Fibroblast of lung (primary cell): ENCODE measurements at regions not wholly inside any gene's neighbourhood (a gene's known extent, or its start where the extent isn't known, plus 50 kb on each side); places are given as distances from the start of the nearest gene placed in this dataset.

Experiments
- DNase-seq, 2 donors: peaks; one replicate each; pipeline versions ENCODE4 v3.0.0 to v3.0.0-alpha.2; 2010; ENCODE audit warnings: low read depth in 2 of 2
- H2AFZ ChIP-seq: 2 replicates; pipeline ENCODE4 v1.5.1; 2012; ENCODE audit warnings: low read length, control low read depth, inconsistent platforms
- H3K27ac ChIP-seq: 2 replicates; pipeline ENCODE4 v1.5.1; 2011; ENCODE audit warnings: low read length, control low read depth; ENCODE audit not compliant: insufficient read depth
- H3K27me3 ChIP-seq: 2 replicates; pipeline ENCODE4 v1.5.1; 2011; ENCODE audit warnings: mild to moderate bottlenecking, low read length; ENCODE audit not compliant: control insufficient read depth, insufficient read depth
- H3K36me3 ChIP-seq: 2 replicates; pipeline ENCODE4 v1.5.1; 2011; ENCODE audit warnings: low read length; ENCODE audit not compliant: control insufficient read depth, insufficient read depth
- H3K4me1 ChIP-seq: 2 replicates; pipeline ENCODE4 v1.5.1; 2011; ENCODE audit warnings: low read length; ENCODE audit not compliant: control insufficient read depth, insufficient read depth; ENCODE audit errors: extremely low read depth
- H3K4me2 ChIP-seq: 2 replicates; pipeline ENCODE4 v1.5.1; 2011; ENCODE audit warnings: low read length, control low read depth; ENCODE audit not compliant: insufficient read depth; ENCODE audit errors: extremely low read depth
- H3K4me3 ChIP-seq, 4 experiments: fragments of 200-600 bp in 1 of 4; sonication (generic) in 1 of 4; replicated peaks in 1 of 4; 2 replicates each; pipeline ENCODE4 v1.5.1; 2011 to 2016; ENCODE audit warnings: low read length in 4 of 4, low read depth in 3 of 4, mild to moderate bottlenecking in 3 of 4, control low read depth in 2 of 4, inconsistent platforms in 1 of 4, mixed read lengths in 1 of 4; ENCODE audit not compliant: insufficient read depth in 1 of 4; ENCODE audit errors: control extremely low read depth in 1 of 4
- H3K79me2 ChIP-seq: 2 replicates; pipeline ENCODE4 v1.5.1; 2012; ENCODE audit warnings: mild to moderate bottlenecking, low read length, inconsistent platforms; ENCODE audit not compliant: control insufficient read depth, insufficient read depth
- H3K9ac ChIP-seq: 2 replicates; pipeline ENCODE4 v1.5.1; 2011; ENCODE audit warnings: mild to moderate bottlenecking, low read length, control low read depth; ENCODE audit not compliant: insufficient read depth
- H3K9me3 ChIP-seq: 2 replicates; pipeline ENCODE4 v1.5.1; 2012; ENCODE audit warnings: low read depth, low read length; ENCODE audit not compliant: control insufficient read depth, insufficient read depth
- H4K20me1 ChIP-seq: 2 replicates; pipeline ENCODE4 v1.5.1; 2011; ENCODE audit warnings: low read length; ENCODE audit not compliant: control insufficient read depth, insufficient read depth; ENCODE audit errors: extremely low read depth
- CTCF ChIP-seq, 2 donors: IDR thresholded peaks in 1 of 2; conservative IDR thresholded peaks in 1 of 2; 1 replicate in 1 of 2; 2 replicates in 1 of 2; pipeline ENCODE4 v1.5.1; 2011 to 2012; ENCODE audit warnings: low read length in 2 of 2, control low read depth in 1 of 2, inconsistent platforms in 1 of 2, low read depth in 1 of 2, mild to moderate bottlenecking in 1 of 2
- EZH2 ChIP-seq: IDR thresholded peaks from 2 replicates; pipeline ENCODE4 v1.5.1; 2012; ENCODE audit warnings: low read length, control low read depth, mild to moderate bottlenecking; ENCODE audit errors: missing control alignments

- Histone ChIP-seq H3K27ac (no peak overlapping the region), H3K27me3 (no peaks in the 10 kb centered on the region), H4K20me1 (no peaks in the 10 kb centered on the region), H3K4me1 (no peaks in the 10 kb centered on the region), H2AFZ (no peak overlapping the region), H3K9me3 (no peaks in the 10 kb centered on the region), H3K36me3 (no peaks in the 10 kb centered on the region), H3K79me2 (no peaks in the 10 kb centered on the region), H3K4me2 (no peak overlapping the region), H3K9ac (no peak overlapping the region), H3K4me3 (no peak overlapping the region)
- no peak for DNase-seq
- TF ChIP-seq CTCF (conservative IDR thresholded peaks at IDR 0.05 in 1 of 2, IDR thresholded peaks at IDR 0.05 in 1 of 2; ENCODE audit: low read depth in 1 of 2, low read length in 2 of 2): no peak
- no peak for TF ChIP-seq EZH2
Observed at GRCh38 chr1:95671098-95671497, 437.1 kb downstream of the RWDD3 start.

GRCh38 chr1:95679262-95679661 lies 445.3 kb downstream of the RWDD3 start:
- TF ChIP-seq EZH2 (no peak), CTCF (conservative IDR thresholded peaks at IDR 0.05 in 1 of 2, IDR thresholded peaks at IDR 0.05 in 1 of 2; ENCODE audit: low read depth in 1 of 2, low read length in 2 of 2) (no peak)
- Histone ChIP-seq H3K4me3 (no peak overlapping the region), H3K27ac (no peak overlapping the region), H3K4me1 (no peaks in the 10 kb centered on the region), H4K20me1 (no peaks in the 10 kb centered on the region), H3K9me3 (no peaks in the 10 kb centered on the region), H3K27me3 (no peaks in the 10 kb centered on the region), H3K9ac (no peak overlapping the region), H3K36me3 (no peaks in the 10 kb centered on the region), H3K4me2 (no peak overlapping the region), H2AFZ (no peak overlapping the region), H3K79me2 (no peaks in the 10 kb centered on the region)
- DNase-seq: no peak

GRCh38 chr1:95685081-95685480 lies 451.1 kb downstream of the RWDD3 start:
- Histone ChIP-seq H4K20me1 (no peaks in the 10 kb centered on the region), H3K79me2 (no peaks in the 10 kb centered on the region), H3K9me3 (no peaks in the 10 kb centered on the region), H3K9ac (no peak overlapping the region), H3K27me3 (no peaks in the 10 kb centered on the region), H3K4me1 (no peaks in the 10 kb centered on the region), H3K27ac (no peak overlapping the region), H3K4me2 (no peak overlapping the region), H3K36me3 (no peaks in the 10 kb centered on the region), H3K4me3 (no peak overlapping the region), H2AFZ (no peak overlapping the region)
- TF ChIP-seq EZH2: no peak
- no peak for TF ChIP-seq CTCF (conservative IDR thresholded peaks at IDR 0.05 in 1 of 2, IDR thresholded peaks at IDR 0.05 in 1 of 2; ENCODE audit: low read depth in 1 of 2, low read length in 2 of 2)
- DNase-seq: no peak
